ENCODE measurements at regions not wholly inside any gene's neighbourhood (a gene's known extent, or its start where the extent isn't known, plus 50 kb on each side); places are given as distances from the start of the nearest gene placed in this dataset.

GRCh38 chr5:68161156-68161555 lies 54.4 kb upstream of the PIK3R1 start:
- DNase-seq, result no peak

GRCh38 chr5:68159224-68159951 lies 56.2 kb upstream of the PIK3R1 start:
- DNase-seq, result no peak

GRCh38 chr5:68155940-68156339 lies 59.6 kb upstream of the PIK3R1 start:
- DNase-seq, result no peak

GRCh38 chr5:68154119-68154857 lies 61.3 kb upstream of the PIK3R1 start:
- no peak for DNase-seq

GRCh38 chr5:68151812-68152211 lies 63.7 kb upstream of the PIK3R1 start:
- no peak for DNase-seq

- no peak for DNase-seq
Measured at GRCh38 chr5:68149189-68149588, 66.4 kb upstream of the PIK3R1 start.

- no peak for DNase-seq
Measured at GRCh38 chr5:68148096-68148495, 67.5 kb upstream of the PIK3R1 start.

GRCh38 chr5:68147659-68148058 lies 67.9 kb upstream of the PIK3R1 start:
- DNase-seq, result no peak

GRCh38 chr5:68141494-68141893 lies 74.1 kb upstream of the PIK3R1 start:
- no peak for DNase-seq

- no peak for DNase-seq
Measured at GRCh38 chr5:68140763-68141162, 74.8 kb upstream of the PIK3R1 start.

GRCh38 chr5:68139611-68140441 lies 75.7 kb upstream of the PIK3R1 start:
- no peak for DNase-seq

- no peak for DNase-seq
Measured at GRCh38 chr5:68137511-68138140, 77.9 kb upstream of the PIK3R1 start.

- DNase-seq, result no peak
Measured at GRCh38 chr5:68134669-68135313, 80.8 kb upstream of the PIK3R1 start.

GRCh38 chr5:68134033-68134668 lies 81.4 kb upstream of the PIK3R1 start:
- no peak for DNase-seq

- DNase-seq, result no peak
Measured at GRCh38 chr5:68130253-68130652, 85.3 kb upstream of the PIK3R1 start.

- DNase-seq, result no peak
Measured at GRCh38 chr5:68129364-68129763, 86.2 kb upstream of the PIK3R1 start.

- DNase-seq, result no peak
Measured at GRCh38 chr5:68126886-68127285, 88.7 kb upstream of the PIK3R1 start.

GRCh38 chr5:68122439-68123328 lies 92.9 kb upstream of the PIK3R1 start:
- DNase-seq, result no peak

GRCh38 chr5:68116868-68117411 lies 98.6 kb upstream of the PIK3R1 start:
- no peak for DNase-seq

GRCh38 chr5:68116408-68116807 lies 99.1 kb upstream of the PIK3R1 start:
- DNase-seq, result no peak

GRCh38 chr5:68115584-68115983 lies 100.0 kb upstream of the PIK3R1 start:
- DNase-seq, result no peak
